ENCODE measurements at regions not wholly inside any gene's neighbourhood (a gene's known extent, or its start where the extent isn't known, plus 50 kb on each side); places are given as distances from the start of the nearest gene placed in this dataset.

GRCh38 chr3:104631254-104631653, 735.5 kb upstream of the ALCAM start:
- no peak for TF ChIP-seq POLR2A (IDR thresholded peaks at IDR 0.05; ENCODE audit: low read length)
- no peak for TF ChIP-seq MAZ (IDR thresholded peaks at IDR 0.05; ENCODE audit: borderline replicate concordance, low read depth, low read length)
- TF ChIP-seq CTCF (IDR thresholded peaks at IDR 0.05): no peak
- no peak for TF ChIP-seq RCOR1 (IDR thresholded peaks at IDR 0.05; ENCODE audit: low read depth, low read length)
- TF ChIP-seq RARB (CRISPR knock-in tag; IDR thresholded peaks at IDR 0.05): no peak
- no peak for TF ChIP-seq ZSCAN20 (CRISPR knock-in tag; IDR thresholded peaks at IDR 0.05)

All from A549 (cell line).